Neural cell (in vitro differentiated cells): ENCODE measurements at regions not wholly inside any gene's neighbourhood (a gene's known extent, or its start where the extent isn't known, plus 50 kb on each side); places are given as distances from the start of the nearest gene placed in this dataset.

Experiments
- H2AFZ ChIP-seq: fragments of 200-600, 300-800 bp; sonication (generic), shearing (Covaris generic); 2 replicates; pipeline ENCODE4 v1.6.0; 2014; ENCODE audit warnings: low read depth, mild to moderate bottlenecking, antibody characterized with exemption, low read length, moderate library complexity
- H3F3A ChIP-seq: fragments of 200-600 bp; shearing (Covaris generic); 2 replicates; pipeline ENCODE4 v1.6.1; 2016; ENCODE audit warnings: mild to moderate bottlenecking, moderate library complexity, mixed read lengths, antibody characterized with exemption, low read length; ENCODE audit not compliant: insufficient read depth, poor library complexity, severe bottlenecking
- H3K27ac ChIP-seq: fragments of 200-600, 300-800 bp; sonication (generic), shearing (Covaris generic); 2 replicates; pipeline ENCODE4 v1.5.1; 2014; ENCODE audit warnings: mild to moderate bottlenecking, low read length, moderate library complexity
- H3K27me3 ChIP-seq: fragments of 300-800, 200-600 bp; sonication (generic), shearing (Covaris generic); 2 replicates; pipeline ENCODE4 v1.6.0; 2014; ENCODE audit warnings: mild to moderate bottlenecking, low read depth, low read length, moderate library complexity; ENCODE audit not compliant: insufficient read depth
- H3K36me3 ChIP-seq: fragments of 300-800, 200-600 bp; sonication (generic), shearing (Covaris generic); 2 replicates; pipeline ENCODE4 v1.5.1; 2014; ENCODE audit warnings: mild to moderate bottlenecking, antibody characterized with exemption, low read length, moderate library complexity; ENCODE audit not compliant: insufficient read depth
- H3K4me2 ChIP-seq: fragments of 300-800, 200-600 bp; sonication (generic), shearing (Covaris generic); 2 replicates; pipeline ENCODE4 v1.6.0; 2014; ENCODE audit warnings: mild to moderate bottlenecking, low read length
- H3K4me3 ChIP-seq: fragments of 300-800, 200-600 bp; sonication (generic), shearing (Covaris generic); 2 replicates; pipeline ENCODE4 v1.5.1; 2014; ENCODE audit warnings: mild to moderate bottlenecking, low read length, moderate library complexity
- H3K79me2 ChIP-seq: fragments of 200-600 bp; shearing (Covaris generic); replicated peaks from 2 replicates; pipeline ENCODE4 v1.6.0; 2014; ENCODE audit warnings: mild to moderate bottlenecking, low read length, moderate library complexity; ENCODE audit not compliant: insufficient read depth
- H3K9ac ChIP-seq: fragments of 300-800, 200-600 bp; sonication (generic), shearing (Covaris generic); 2 replicates; pipeline ENCODE4 v1.6.1; 2016; ENCODE audit warnings: mild to moderate bottlenecking, low read length, mixed read lengths
- H3K9me2 ChIP-seq: fragments of 200-600 bp; shearing (Covaris generic); 2 replicates; pipeline ENCODE4 v1.6.1; 2016; ENCODE audit warnings: mild to moderate bottlenecking, low read length, mixed read lengths; ENCODE audit not compliant: insufficient read depth
- H3K9me3 ChIP-seq: fragments of 200-600, 300-800 bp; sonication (generic), shearing (Covaris generic); 2 replicates; pipeline ENCODE4 v1.6.1; 2016; ENCODE audit warnings: mild to moderate bottlenecking, mixed run types, low read length, moderate library complexity, mixed read lengths
- H4K20me1 ChIP-seq: fragments of 200-600 bp; shearing (Covaris generic); 2 replicates; pipeline ENCODE4 v1.6.1; 2016; ENCODE audit warnings: mild to moderate bottlenecking, mixed run types; ENCODE audit not compliant: insufficient read depth
- CTCF ChIP-seq: fragments of 450-650 bp; IDR thresholded peaks from 2 replicates; pipeline ENCODE4 v1.5.1; 2014; ENCODE audit warnings: antibody characterized with exemption, mild to moderate bottlenecking, moderate library complexity; ENCODE audit not compliant: poor library complexity, severe bottlenecking
- EP300 ChIP-seq: fragments of 450-650 bp; conservative IDR thresholded peaks from 2 replicates; pipeline ENCODE4 v1.6.1; 2014; ENCODE audit warnings: antibody characterized with exemption, mild to moderate bottlenecking, moderate library complexity; ENCODE audit not compliant: poor library complexity, severe bottlenecking
- EZH2 ChIP-seq: fragments of 200-600, 300-800 bp; shearing (Covaris generic), sonication (generic); IDR thresholded peaks from 2 replicates; pipeline ENCODE4 v1.6.1; 2014; ENCODE audit warnings: antibody characterized with exemption, low read length, borderline replicate concordance, mild to moderate bottlenecking; ENCODE audit not compliant: insufficient read depth, poor library complexity, severe bottlenecking
- MXI1 ChIP-seq: fragments of 450-650 bp; conservative IDR thresholded peaks from 2 replicates; pipeline ENCODE4 v1.6.1; 2014; ENCODE audit warnings: antibody characterized with exemption, mild to moderate bottlenecking; ENCODE audit not compliant: poor library complexity, severe bottlenecking
- POLR2AphosphoS5 ChIP-seq: IDR thresholded peaks from 2 replicates; pipeline ENCODE4 v1.6.1; 2012
- RAD21 ChIP-seq: fragments of 450-650 bp; conservative IDR thresholded peaks from 2 replicates; pipeline ENCODE4 v1.6.1; 2014; ENCODE audit warnings: antibody characterized with exemption, mild to moderate bottlenecking, moderate library complexity
- REST ChIP-seq: IDR thresholded peaks from 2 replicates; pipeline ENCODE4 v1.6.1; 2012; ENCODE audit warnings: borderline replicate concordance
- SMC3 ChIP-seq: fragments of 450-650 bp; conservative IDR thresholded peaks from 2 replicates; pipeline ENCODE4 v1.6.1; 2014; ENCODE audit warnings: antibody characterized with exemption, mild to moderate bottlenecking, moderate library complexity; ENCODE audit not compliant: poor library complexity
- TAF1 ChIP-seq: IDR thresholded peaks from 2 replicates; pipeline ENCODE4 v1.6.1; 2012; ENCODE audit warnings: low read depth

GRCh38 chr7:96638669-96639068 lies 71.0 kb downstream of the SEM1 start:
- Histone ChIP-seq H3K9ac (no peak overlapping the region), H3K79me2 (no peaks in the 10 kb centered on the region)
- TF ChIP-seq EZH2 = no peak

GRCh38 chr7:96637522-96637921 lies 72.1 kb downstream of the SEM1 start:
- Histone ChIP-seq H4K20me1 (no peaks in the 10 kb centered on the region), H3K27me3 (no peaks in the 10 kb centered on the region), H3K27ac (no peak overlapping the region), H3F3A (no peaks in the 10 kb centered on the region), H3K9me3 (no peaks in the 10 kb centered on the region), H3K36me3 (no peaks in the 10 kb centered on the region), H3K4me3 (no peak overlapping the region), H3K4me2 (no peak overlapping the region), H2AFZ (no peak overlapping the region), H3K79me2 (no peaks in the 10 kb centered on the region), H3K9me2 (no peaks in the 10 kb centered on the region), H3K9ac (no peak overlapping the region)
- TF ChIP-seq EZH2 (no peak), REST (no peak), POLR2AphosphoS5 (no peak), CTCF (no peak), MXI1 (no peak), RAD21 (no peak), EP300 (no peak), TAF1 (no peak), SMC3 (no peak)

More at GRCh38 chr7:96638669-96639068, 71.0 kb downstream of the SEM1 start:
- Histone ChIP-seq H3K27me3 (no peaks in the 10 kb centered on the region), H3F3A (no peaks in the 10 kb centered on the region), H2AFZ (no peak overlapping the region), H3K36me3 (no peaks in the 10 kb centered on the region), H3K9me3 (no peaks in the 10 kb centered on the region), H3K27ac (no peak overlapping the region), H3K4me3 (no peak overlapping the region), H3K9me2 (no peaks in the 10 kb centered on the region), H3K4me2 (no peak overlapping the region), H4K20me1 (no peaks in the 10 kb centered on the region)

GRCh38 chr7:96636979-96637378 lies 72.7 kb downstream of the SEM1 start:
- H3K4me3 ChIP-seq = no peak overlapping the region
- H3K9me3 ChIP-seq = no peaks in the 10 kb centered on the region
- H3K79me2 ChIP-seq = no peaks in the 10 kb centered on the region
- H4K20me1 ChIP-seq = no peaks in the 10 kb centered on the region
- H3K27ac ChIP-seq = no peak overlapping the region
- TF ChIP-seq RAD21 = no peak
- TF ChIP-seq CTCF = no peak
- TF ChIP-seq REST = no peak
- TF ChIP-seq SMC3 = no peak
- TF ChIP-seq POLR2AphosphoS5 = no peak
- no peak for TF ChIP-seq MXI1
- no peak for TF ChIP-seq EP300
- TF ChIP-seq EZH2 = no peak
- no peak for TF ChIP-seq TAF1
- no peaks in the 10 kb centered on the region for H3K36me3 ChIP-seq
- H3K27me3 ChIP-seq = no peaks in the 10 kb centered on the region
- no peaks in the 10 kb centered on the region for H3K9me2 ChIP-seq
- H2AFZ ChIP-seq = no peak overlapping the region
- no peaks in the 10 kb centered on the region for H3F3A ChIP-seq
- H3K9ac ChIP-seq = no peak overlapping the region
- H3K4me2 ChIP-seq = no peak overlapping the region
